Activated naive CD8-positive, alpha-beta T cell treated with anti-CD3 and anti-CD28 coated beads for 36 hours (primary cell): ENCODE measurements at regions not wholly inside any gene's neighbourhood (a gene's known extent, or its start where the extent isn't known, plus 50 kb on each side); places are given as distances from the start of the nearest gene placed in this dataset.
"Not testable (repeated sequence)": the region's sequence is repeated elsewhere in the genome, so short reads cannot be mapped to it uniquely, and the experiment has no call there.

Experiments
- DNase-seq: peaks from one replicate; pipeline ENCODE4 v3.0.0; 2021
- H3K27ac Mint-ChIP-seq: one replicate; pipeline ENCODE4 v1.8.0; 2022; ENCODE audit warnings: mild to moderate bottlenecking, moderate library complexity, mixed read lengths
- H3K27me3 Mint-ChIP-seq: one replicate; pipeline ENCODE4 v1.8.0; 2022; ENCODE audit warnings: mild to moderate bottlenecking, mixed read lengths
- H3K36me3 Mint-ChIP-seq: one replicate; pipeline ENCODE4 v1.8.0; 2021; ENCODE audit warnings: mild to moderate bottlenecking, mixed read lengths
- H3K4me1 Mint-ChIP-seq: one replicate; pipeline ENCODE4 v1.8.0; 2021; ENCODE audit warnings: mixed read lengths
- H3K4me3 Mint-ChIP-seq: one replicate; pipeline ENCODE4 v1.8.0; 2022; ENCODE audit warnings: mild to moderate bottlenecking, moderate library complexity, mixed read lengths
- H3K9me3 Mint-ChIP-seq: one replicate; pipeline ENCODE4 v1.8.0; 2022; ENCODE audit warnings: mixed read lengths

- H3K36me3 Mint-ChIP-seq = no peaks in the 10 kb centered on the region
- no peak overlapping the region for H3K27ac Mint-ChIP-seq
- DNase-seq = no peak
Measured at GRCh38 chr6:113779656-113780055, 77.5 kb upstream of the MARCKS start.

GRCh38 chr6:113782636-113783035, 74.5 kb upstream of the MARCKS start:
- H3K27me3 Mint-ChIP-seq = no peaks in the 10 kb centered on the region

More at GRCh38 chr6:113779656-113780055, 77.5 kb upstream of the MARCKS start:
- no peaks in the 10 kb centered on the region for H3K9me3 Mint-ChIP-seq
- H3K4me1 Mint-ChIP-seq = no peaks in the 10 kb centered on the region
- H3K4me3 Mint-ChIP-seq = no peak overlapping the region
- H3K27me3 Mint-ChIP-seq = no peaks in the 10 kb centered on the region

GRCh38 chr6:113786168-113786567, 71.0 kb upstream of the MARCKS start:
- DNase-seq = no peak
- Mint-ChIP-seq H3K4me1 (no peaks in the 10 kb centered on the region), H3K36me3 (no peaks in the 10 kb centered on the region), H3K4me3 (no peak overlapping the region), H3K27me3 (no peaks in the 10 kb centered on the region), H3K9me3 (no peaks in the 10 kb centered on the region), H3K27ac (no peak overlapping the region)

More at GRCh38 chr6:113782636-113783035, 74.5 kb upstream of the MARCKS start:
- DNase-seq = no peak
- H3K4me1 Mint-ChIP-seq = no peaks in the 10 kb centered on the region
- H3K4me3 Mint-ChIP-seq = no peak overlapping the region
- no peak overlapping the region for H3K27ac Mint-ChIP-seq
- no peaks in the 10 kb centered on the region for H3K36me3 Mint-ChIP-seq
- no peaks in the 10 kb centered on the region for H3K9me3 Mint-ChIP-seq

- no peak for DNase-seq
- Mint-ChIP-seq H3K9me3 (no peaks in the 10 kb centered on the region), H3K4me3 (no peak overlapping the region), H3K27ac (no peak overlapping the region), H3K27me3 (no peaks in the 10 kb centered on the region), H3K4me1 (no peaks in the 10 kb centered on the region), H3K36me3 (no peaks in the 10 kb centered on the region)
Measured at GRCh38 chr6:113788586-113788985, 68.6 kb upstream of the MARCKS start.

GRCh38 chr6:113791225-113791624, 65.9 kb upstream of the MARCKS start:
- not testable (repeated sequence) for DNase-seq, H3K4me3 Mint-ChIP-seq, H3K36me3 Mint-ChIP-seq, H3K27ac Mint-ChIP-seq, H3K9me3 Mint-ChIP-seq, H3K27me3 Mint-ChIP-seq, H3K4me1 Mint-ChIP-seq

GRCh38 chr6:113795371-113795770, 61.8 kb upstream of the MARCKS start:
- not testable (repeated sequence) for H3K27ac Mint-ChIP-seq, H3K4me3 Mint-ChIP-seq, H3K36me3 Mint-ChIP-seq, H3K9me3 Mint-ChIP-seq, H3K4me1 Mint-ChIP-seq, H3K27me3 Mint-ChIP-seq, DNase-seq

- Mint-ChIP-seq H3K4me1 (peaks cover 2% of the 10 kb centered on the region), H3K27ac (no peak overlapping the region), H3K9me3 (no peaks in the 10 kb centered on the region), H3K4me3 (no peak overlapping the region), H3K27me3 (peaks cover 3% of the 10 kb centered on the region), H3K36me3 (no peaks in the 10 kb centered on the region)
- DNase-seq = no peak
Measured at GRCh38 chr6:113796038-113796437, 61.1 kb upstream of the MARCKS start.

- Mint-ChIP-seq H3K36me3 (no peaks in the 10 kb centered on the region), H3K4me3 (no peak overlapping the region), H3K27me3 (no peaks in the 10 kb centered on the region), H3K27ac (no peak overlapping the region), H3K9me3 (no peaks in the 10 kb centered on the region), H3K4me1 (peaks cover 6% of the 10 kb centered on the region)
- no peak for DNase-seq
Measured at GRCh38 chr6:113802779-113803178, 54.4 kb upstream of the MARCKS start.

- H3K4me3 Mint-ChIP-seq = no peak overlapping the region
- H3K9me3 Mint-ChIP-seq = no peaks in the 10 kb centered on the region
- H3K4me1 Mint-ChIP-seq = peaks cover 14% of the 10 kb centered on the region
- H3K27ac Mint-ChIP-seq = no peak overlapping the region
- no peak for DNase-seq
- no peaks in the 10 kb centered on the region for H3K36me3 Mint-ChIP-seq
- H3K27me3 Mint-ChIP-seq = no peaks in the 10 kb centered on the region
Measured at GRCh38 chr6:113805173-113805790, 51.9 kb upstream of the MARCKS start.

GRCh38 chr6:113805811-113806495, 51.2 kb upstream of the MARCKS start:
- Mint-ChIP-seq H3K27me3 (no peaks in the 10 kb centered on the region), H3K4me1 (peaks cover 14% of the 10 kb centered on the region), H3K36me3 (no peaks in the 10 kb centered on the region), H3K9me3 (no peaks in the 10 kb centered on the region), H3K27ac (no peak overlapping the region), H3K4me3 (no peak overlapping the region)
- no peak for DNase-seq
